Natural killer cell (primary cell): ENCODE measurements at regions not wholly inside any gene's neighbourhood (a gene's known extent, or its start where the extent isn't known, plus 50 kb on each side); places are given as distances from the start of the nearest gene placed in this dataset.

Experiments used
- ATAC-seq, 3 donors: fragments of 150-1000 bp in 2 of 3; fragments of 200-7000 bp in 1 of 3; cut with Tn5 transposase; 1 replicate in 1 of 3; 2 replicates in 2 of 3; pipeline ENCODE4 v1.10.0; 2021; ENCODE audit warnings: mild to moderate bottlenecking in 2 of 3, moderate library complexity in 2 of 3
- DNase-seq, 2 donors: peaks; one replicate each; pipeline versions ENCODE4 v3.0.0 to v3.0.0-alpha.2; 2013 to 2021; ENCODE audit warnings: mixed read lengths in 1 of 2
- H3K27ac ChIP-seq: one replicate; pipeline ENCODE4 v1.5.1; 2013; ENCODE audit warnings: mild to moderate bottlenecking, low read length
- H3K27me3 ChIP-seq: one replicate; pipeline ENCODE4 v1.6.1; 2013; ENCODE audit warnings: low read length; ENCODE audit not compliant: control insufficient read depth, insufficient read depth
- H3K36me3 ChIP-seq: one replicate; pipeline ENCODE4 v1.6.1; 2013; ENCODE audit warnings: low read length; ENCODE audit not compliant: control insufficient read depth, insufficient read depth
- H3K4me1 ChIP-seq: one replicate; pipeline ENCODE4 v1.6.1; 2013; ENCODE audit warnings: low read length; ENCODE audit not compliant: control insufficient read depth, insufficient read depth
- H3K4me3 ChIP-seq: one replicate; pipeline ENCODE4 v1.5.1; 2013; ENCODE audit warnings: low read length
- H3K9me3 ChIP-seq: one replicate; pipeline ENCODE4 v1.6.1; 2013; ENCODE audit warnings: low read length; ENCODE audit not compliant: control insufficient read depth, insufficient read depth
- H3K27ac Mint-ChIP-seq, 2 donors: one replicate each; pipeline ENCODE4 v1.8.0; 2022; ENCODE audit warnings: mild to moderate bottlenecking in 2 of 2, mixed read lengths in 2 of 2, moderate library complexity in 1 of 2
- H3K27me3 Mint-ChIP-seq, 2 donors: one replicate each; pipeline ENCODE4 v1.8.0; 2022; ENCODE audit warnings: low read depth in 2 of 2, mixed read lengths in 2 of 2
- H3K36me3 Mint-ChIP-seq: one replicate; pipeline ENCODE4 v1.8.0; 2022; ENCODE audit warnings: mixed read lengths
- H3K4me1 Mint-ChIP-seq, 2 donors: one replicate each; pipeline ENCODE4 v1.8.0; 2022; ENCODE audit warnings: mixed read lengths in 2 of 2
- H3K4me3 Mint-ChIP-seq: one replicate; pipeline ENCODE4 v1.8.0; 2022; ENCODE audit warnings: mild to moderate bottlenecking, moderate library complexity, mixed read lengths
- H3K9me3 Mint-ChIP-seq, 2 donors: one replicate each; pipeline ENCODE4 v1.8.0; 2022; ENCODE audit warnings: mixed read lengths in 2 of 2
- WGBS: methylation state at CpG from one replicate; pipeline ENCODE4 v1.1.7; 2013; ENCODE audit warnings: missing lambda C conversion rate; ENCODE audit not compliant: insufficient coverage; 5-methylcytosine and 5-hydroxymethylcytosine counted together
- intact Hi-C: fragments of 100-400 bp; cut with micrococcal nuclease; formaldehyde crosslinking; loops from one replicate; pipeline ENCODE4 v1.14.2; 2022
- TF ChIP-seq, protein P1 (sequence below): fragments of 200-600 bp; IDR thresholded peaks from one replicate; pipeline ENCODE4 v1.8.0; 2022; ENCODE audit warnings: antibody characterized with exemption

DNA sequence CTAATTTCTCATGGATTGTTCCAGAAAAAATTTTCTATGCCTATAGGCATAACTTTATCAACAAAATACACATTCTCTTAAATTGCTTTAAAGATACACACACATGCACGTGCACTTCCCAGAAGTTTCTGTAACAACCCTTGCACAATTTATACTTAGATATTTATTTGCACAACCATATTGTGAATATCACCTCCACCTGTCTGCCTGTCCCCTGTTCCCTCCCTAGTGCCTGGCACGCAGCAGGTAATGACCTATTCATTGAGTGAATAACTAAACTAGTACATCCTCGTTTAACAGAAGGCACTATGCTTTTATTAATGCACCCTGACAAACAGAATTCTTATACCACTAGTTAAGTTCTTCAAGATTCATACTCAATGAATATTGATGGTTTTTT lies 198.9 kb downstream of the BCAS1 start:
- TF ChIP-seq, protein P1, sequence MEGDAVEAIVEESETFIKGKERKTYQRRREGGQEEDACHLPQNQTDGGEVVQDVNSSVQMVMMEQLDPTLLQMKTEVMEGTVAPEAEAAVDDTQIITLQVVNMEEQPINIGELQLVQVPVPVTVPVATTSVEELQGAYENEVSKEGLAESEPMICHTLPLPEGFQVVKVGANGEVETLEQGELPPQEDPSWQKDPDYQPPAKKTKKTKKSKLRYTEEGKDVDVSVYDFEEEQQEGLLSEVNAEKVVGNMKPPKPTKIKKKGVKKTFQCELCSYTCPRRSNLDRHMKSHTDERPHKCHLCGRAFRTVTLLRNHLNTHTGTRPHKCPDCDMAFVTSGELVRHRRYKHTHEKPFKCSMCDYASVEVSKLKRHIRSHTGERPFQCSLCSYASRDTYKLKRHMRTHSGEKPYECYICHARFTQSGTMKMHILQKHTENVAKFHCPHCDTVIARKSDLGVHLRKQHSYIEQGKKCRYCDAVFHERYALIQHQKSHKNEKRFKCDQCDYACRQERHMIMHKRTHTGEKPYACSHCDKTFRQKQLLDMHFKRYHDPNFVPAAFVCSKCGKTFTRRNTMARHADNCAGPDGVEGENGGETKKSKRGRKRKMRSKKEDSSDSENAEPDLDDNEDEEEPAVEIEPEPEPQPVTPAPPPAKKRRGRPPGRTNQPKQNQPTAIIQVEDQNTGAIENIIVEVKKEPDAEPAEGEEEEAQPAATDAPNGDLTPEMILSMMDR, result no peak
- ATAC-seq, result no peak
- Histone ChIP-seq H3K27me3 (no peaks in the 10 kb centered on the region), H3K9me3 (no peaks in the 10 kb centered on the region), H3K36me3 (no peaks in the 10 kb centered on the region), H3K4me1 (peaks cover 31% of the 10 kb centered on the region), H3K27ac (peak overlapping the region; percentile 76), H3K4me3 (no peak overlapping the region)
- peaks cover 41 to 49% of the 10 kb centered on the region in 2 donors for H3K4me1 Mint-ChIP-seq
- no peak for DNase-seq
- H3K4me3 Mint-ChIP-seq, result no peak overlapping the region
- H3K27ac Mint-ChIP-seq, result peak overlapping the region; percentile 81 to 96
- H3K36me3 Mint-ChIP-seq, result no peaks in the 10 kb centered on the region
- WGBS, result 88% methylated on average over 3 of the region's 3 CpGs
- no peaks in the 10 kb centered on the region for H3K9me3 Mint-ChIP-seq
- H3K27me3 Mint-ChIP-seq, result no peaks in the 10 kb centered on the region
- intact Hi-C loops, result loop anchor here (5.0 to 10.0 kb wide), 2 partner anchors 47 to 119 kb away; no protein-coding TSS in a partner anchor

DNA sequence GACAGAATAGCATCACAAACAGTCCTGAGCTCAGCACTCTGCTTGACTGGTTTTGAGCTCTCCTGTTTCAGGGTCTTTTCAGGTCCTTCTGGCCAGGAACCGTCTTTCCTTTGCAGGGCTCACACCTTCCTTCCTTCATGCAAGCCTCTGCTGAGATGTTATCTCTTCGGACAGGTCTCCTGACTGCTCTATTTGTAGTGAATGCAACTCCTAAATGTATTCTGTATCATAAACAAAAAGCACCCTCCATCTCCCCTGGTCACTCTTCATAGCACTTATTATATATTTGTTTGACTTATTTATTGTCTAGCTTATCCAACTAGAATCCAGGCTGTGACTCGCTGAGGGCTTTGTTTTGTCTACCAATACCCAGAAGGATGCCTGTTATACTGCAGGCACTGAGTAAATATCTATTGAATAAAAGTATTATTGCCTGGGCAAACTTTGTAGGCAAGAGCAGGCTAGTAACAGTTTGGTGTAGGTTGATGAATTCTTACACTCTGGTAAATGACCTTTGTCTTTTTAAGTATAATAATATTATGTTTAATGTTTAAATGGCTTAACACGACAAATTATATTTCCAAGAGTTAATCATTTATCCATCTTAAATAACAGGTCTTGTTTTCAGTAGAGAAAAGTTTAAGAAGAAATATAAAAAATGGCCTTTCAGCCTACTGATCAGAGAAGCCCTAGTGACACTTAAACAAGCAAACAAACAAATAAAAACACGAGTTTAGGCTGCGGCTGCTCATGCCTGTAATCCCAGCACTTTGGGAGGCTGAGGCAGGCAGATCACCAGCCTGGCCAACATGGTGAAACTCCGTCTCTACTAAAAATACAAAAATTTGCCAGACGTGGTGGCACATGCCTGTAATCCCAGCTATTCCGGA lies 199.7 kb downstream of the BCAS1 start:
- DNase-seq (no peak), ATAC-seq (no peak)
- Mint-ChIP-seq H3K9me3 (no peaks in the 10 kb centered on the region), H3K27ac (peak overlapping the region in 1 of 2 donors; percentile 79), H3K27me3 (no peaks in the 10 kb centered on the region), H3K4me3 (peak overlapping the region; percentile 31), H3K4me1 (peaks cover 48 to 58% of the 10 kb centered on the region in 2 donors), H3K36me3 (no peaks in the 10 kb centered on the region)
- H3K27me3 ChIP-seq, result no peaks in the 10 kb centered on the region
- WGBS, result 74% methylated on average over 8 of the region's 9 CpGs
- peaks cover 37% of the 10 kb centered on the region for H3K4me1 ChIP-seq
- no peaks in the 10 kb centered on the region for H3K9me3 ChIP-seq
- peak overlapping the region; percentile 4 for H3K27ac ChIP-seq
- TF ChIP-seq, protein P1, result no peak
- no peaks in the 10 kb centered on the region for H3K36me3 ChIP-seq
- no peak overlapping the region for H3K4me3 ChIP-seq
- intact Hi-C loops, result loop anchor here (5.0 to 10.0 kb wide), 2 partner anchors 46 to 118 kb away; no protein-coding TSS in a partner anchor

DNA sequence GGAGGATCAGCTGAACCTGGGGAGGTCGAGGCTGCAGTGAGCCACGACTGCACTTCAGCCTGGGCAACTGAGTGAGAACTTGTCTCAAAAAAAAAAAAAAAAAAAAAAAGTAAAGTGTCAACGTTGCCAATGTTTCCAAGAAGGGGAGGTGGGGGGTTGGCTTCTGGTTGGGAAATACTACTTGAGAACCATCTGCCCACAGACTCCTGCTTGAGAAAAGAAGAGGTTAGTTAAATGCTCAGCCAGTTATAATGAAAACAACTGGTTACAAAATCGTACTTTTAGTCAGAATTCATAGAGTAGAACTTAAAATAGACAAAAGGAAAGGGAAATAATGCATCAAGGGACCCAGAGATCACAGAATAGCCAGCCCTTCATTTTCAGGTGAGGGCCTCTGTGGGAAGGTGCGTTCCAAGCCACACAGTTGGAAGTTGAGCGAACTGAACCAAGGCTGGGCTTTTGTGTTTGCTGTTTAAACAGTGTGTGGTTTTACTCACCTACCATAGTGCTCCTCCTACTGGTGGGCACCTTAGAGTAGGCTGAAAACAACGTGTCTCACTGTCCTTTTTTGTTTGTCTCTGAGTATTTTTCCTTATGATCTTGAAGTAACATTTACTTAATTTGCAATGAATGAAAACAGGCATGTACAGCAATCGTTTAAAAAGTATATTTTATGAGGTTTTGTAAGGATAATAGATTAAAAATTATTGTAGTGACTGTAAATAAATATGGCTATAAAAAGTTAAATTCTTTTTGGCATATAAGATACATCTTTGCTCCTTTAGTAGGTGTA lies 200.7 kb downstream of the BCAS1 start:
- H3K4me3 Mint-ChIP-seq, result peak overlapping the region; percentile 50
- WGBS, result 19% methylated on average over 6 of the region's 8 CpGs
- H3K27me3 ChIP-seq, result no peaks in the 10 kb centered on the region
- peak overlapping the region; percentile 40 for H3K27ac ChIP-seq
- peaks cover 37% of the 10 kb centered on the region for H3K4me1 ChIP-seq
- no peaks in the 10 kb centered on the region for H3K27me3 Mint-ChIP-seq
- no peak overlapping the region for H3K4me3 ChIP-seq
- H3K9me3 Mint-ChIP-seq, result no peaks in the 10 kb centered on the region
- peak; percentile 41 to 90 for DNase-seq
- ATAC-seq, result peak; percentile 86 to 88 (median 87)
- TF ChIP-seq, protein P1, result peak; percentile 84
- peaks cover 54 to 63% of the 10 kb centered on the region in 2 donors for H3K4me1 Mint-ChIP-seq
- H3K27ac Mint-ChIP-seq, result peak overlapping the region; percentile 69 to 79
- intact Hi-C loops, result loop anchor here (2.0 to 10.0 kb wide), 3 partner anchors 45 to 291 kb away; no protein-coding TSS in a partner anchor
- H3K36me3 ChIP-seq, result no peaks in the 10 kb centered on the region
- H3K36me3 Mint-ChIP-seq, result no peaks in the 10 kb centered on the region
- no peaks in the 10 kb centered on the region for H3K9me3 ChIP-seq
